ENCODE measurements at regions not wholly inside any gene's neighbourhood (a gene's known extent, or its start where the extent isn't known, plus 50 kb on each side); places are given as distances from the start of the nearest gene placed in this dataset.
"Not testable (repeated sequence)": the region's sequence is repeated elsewhere in the genome, so short reads cannot be mapped to it uniquely, and the experiment has no call there.

DNA sequence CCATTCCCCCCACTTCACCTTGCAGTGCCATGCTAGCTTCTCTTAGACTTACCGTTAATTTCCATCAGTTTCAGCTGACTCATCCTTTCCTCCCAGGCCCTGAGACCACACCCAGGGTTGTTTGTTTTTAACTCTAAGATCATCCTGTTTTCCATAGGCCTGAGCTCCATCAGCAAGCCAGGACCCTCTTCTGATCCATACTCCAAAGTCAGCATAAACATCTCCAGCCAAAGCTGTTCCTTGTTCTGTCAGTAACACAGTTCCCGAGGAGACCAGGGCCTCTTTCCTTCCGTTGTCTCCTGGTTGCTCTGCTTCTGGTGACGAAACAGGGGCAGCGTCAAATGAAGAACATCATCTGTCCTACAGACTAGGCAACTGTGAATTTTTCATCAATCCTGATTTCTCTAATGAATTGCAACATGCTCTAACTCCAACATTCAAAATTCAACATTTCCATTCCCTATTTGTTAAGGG, 83.8 kb upstream of the HNF1B start:
- no peak for DNase-seq (ENCODE audit: low spot score)

DNA sequence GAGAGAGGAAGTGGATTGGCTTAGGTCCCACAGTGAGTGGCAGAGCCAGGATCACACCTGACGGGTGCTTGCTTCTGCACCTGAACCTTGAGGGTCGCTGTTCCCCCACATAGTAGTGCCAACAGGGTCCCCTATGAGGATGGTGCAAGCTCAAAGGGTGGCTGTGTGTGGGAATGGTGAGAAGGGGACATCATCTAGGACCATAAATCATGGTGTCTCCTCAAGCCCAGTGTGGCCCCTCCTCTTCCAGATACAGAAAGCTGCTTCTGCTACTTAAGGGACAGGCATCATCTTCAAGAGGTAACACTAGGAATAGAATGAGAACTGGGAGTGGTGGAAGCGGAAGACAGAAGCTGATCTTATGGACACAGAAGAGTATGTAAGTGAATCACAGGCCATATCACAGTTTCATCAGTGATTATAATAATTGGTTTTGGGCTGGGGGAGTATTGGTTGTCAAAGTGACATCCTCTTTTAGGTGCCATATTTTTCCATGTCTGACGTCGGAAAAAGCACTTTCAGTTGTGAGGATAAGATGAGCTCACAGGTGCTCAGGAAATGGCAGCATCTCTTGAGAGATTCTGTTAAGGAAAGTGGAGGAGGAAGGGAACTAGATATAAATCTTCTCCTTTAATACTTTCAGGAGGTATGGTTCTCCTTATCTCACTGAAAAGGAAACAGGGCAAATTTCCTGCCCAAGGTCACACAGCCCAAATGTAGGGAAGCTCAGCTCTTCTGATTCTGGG, 83.2 kb upstream of the HNF1B start:
- no peak for DNase-seq (ENCODE audit: low spot score)

DNA sequence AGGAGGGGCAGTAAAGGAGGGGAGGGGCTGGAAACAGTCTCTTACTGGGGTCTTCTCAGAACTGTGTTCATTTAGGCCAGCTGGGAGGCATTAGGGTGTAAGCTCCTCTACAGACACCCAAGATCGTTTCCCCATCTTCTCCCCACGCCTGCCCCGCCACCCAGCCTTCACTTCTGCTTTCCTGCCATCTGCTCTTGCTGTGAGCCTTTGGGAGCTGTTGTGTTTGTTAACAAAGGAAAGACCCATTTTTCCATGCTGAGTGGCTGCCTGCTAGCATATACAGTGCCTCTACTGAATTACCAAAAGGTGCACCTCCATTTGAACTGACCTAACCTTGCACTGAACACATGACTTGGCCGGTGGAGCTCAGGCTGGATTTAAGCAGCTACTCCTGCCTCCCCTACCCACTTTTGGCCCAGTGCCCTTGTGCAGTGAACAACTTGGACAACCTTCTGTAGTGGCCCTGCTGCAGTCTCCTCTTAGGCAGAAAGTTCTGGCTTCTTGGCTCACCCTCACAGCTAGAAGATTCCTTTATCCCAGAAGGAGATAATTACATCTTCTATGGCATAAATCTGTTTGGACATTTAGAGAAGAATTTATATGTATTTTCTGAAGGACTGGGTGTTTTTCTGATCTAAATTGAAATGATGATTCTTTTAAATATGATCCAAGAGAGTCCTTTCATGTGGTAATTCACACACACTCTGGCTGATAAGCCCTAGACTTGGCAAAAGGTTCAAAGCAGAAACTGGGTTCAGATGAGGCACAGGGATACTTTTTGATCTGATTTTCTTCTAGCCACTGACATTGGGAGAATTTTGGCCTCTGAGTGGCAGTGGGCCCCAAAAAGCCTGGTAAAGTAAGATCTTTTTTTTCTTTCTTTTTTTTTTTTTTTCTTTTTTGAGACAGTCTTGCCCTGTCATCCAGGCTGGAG, 81.9 kb upstream of the HNF1B start:
- no peak for DNase-seq (ENCODE audit: low spot score)

DNA sequence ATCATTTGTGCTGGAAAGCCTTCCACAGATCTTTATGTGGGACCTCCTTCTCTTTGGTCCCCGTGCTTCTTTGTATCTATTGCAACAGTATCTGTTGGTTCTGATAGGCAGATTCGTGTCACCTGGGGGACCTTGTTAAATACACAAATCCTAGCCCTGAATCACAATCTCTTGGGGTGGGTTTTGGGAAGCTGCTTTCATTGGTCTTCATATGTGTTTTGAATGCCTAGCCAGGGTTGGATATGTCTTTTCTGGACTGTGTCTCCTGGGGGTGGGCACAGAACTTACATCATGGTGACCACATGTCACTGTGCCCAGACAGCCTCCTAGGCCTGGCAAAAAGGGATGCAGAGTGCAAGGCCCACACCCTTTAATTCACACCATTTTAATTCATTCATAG, 81.0 kb upstream of the HNF1B start:
- DNase-seq (ENCODE audit: low spot score) = no peak

DNA sequence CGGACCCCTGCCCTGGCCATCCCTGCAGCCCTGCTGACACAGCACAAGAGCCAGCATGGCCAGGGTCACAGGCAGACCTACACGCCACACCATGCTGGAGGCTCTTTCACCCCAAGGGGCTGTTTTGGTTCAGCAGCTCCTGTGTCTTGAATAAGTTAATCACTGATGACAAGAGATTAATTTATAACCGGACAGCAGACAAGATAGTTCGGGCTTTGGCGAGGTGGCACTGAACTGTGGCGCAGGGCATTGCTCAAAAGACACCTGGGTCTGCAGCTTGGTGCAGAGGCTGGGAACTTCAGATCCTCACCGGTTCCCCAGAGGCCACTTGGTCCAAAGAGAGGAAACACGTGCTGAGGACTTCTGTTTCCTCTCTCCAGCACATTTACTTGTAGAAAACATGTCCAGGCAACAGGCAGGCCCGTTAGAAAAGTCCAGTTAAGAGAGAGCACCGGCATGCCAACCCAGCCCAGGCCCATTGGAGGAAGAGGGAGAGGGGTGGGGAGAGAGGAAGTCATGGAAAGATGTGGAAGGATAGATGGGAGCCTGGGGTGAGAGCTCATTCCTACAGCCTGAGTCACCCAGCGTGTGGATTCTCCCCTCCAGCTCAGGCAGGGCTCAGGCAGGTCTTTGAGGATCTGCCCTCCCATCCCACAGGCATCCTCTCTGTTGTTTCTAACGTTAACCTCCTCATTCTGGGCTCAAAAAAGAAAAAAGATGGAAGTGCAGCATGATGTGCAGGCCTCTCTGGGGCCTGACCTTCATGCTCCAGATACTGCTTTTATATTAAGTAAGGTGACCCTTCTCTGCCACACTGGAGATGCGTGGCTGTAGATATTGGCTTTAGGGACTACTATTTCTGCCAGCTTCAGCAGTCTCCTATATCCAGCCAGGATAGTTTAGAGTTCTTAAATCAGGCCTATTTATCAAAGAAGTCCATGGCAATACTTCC, 80.0 kb upstream of the HNF1B start:
- DNase-seq (ENCODE audit: low spot score) = no peak

DNA sequence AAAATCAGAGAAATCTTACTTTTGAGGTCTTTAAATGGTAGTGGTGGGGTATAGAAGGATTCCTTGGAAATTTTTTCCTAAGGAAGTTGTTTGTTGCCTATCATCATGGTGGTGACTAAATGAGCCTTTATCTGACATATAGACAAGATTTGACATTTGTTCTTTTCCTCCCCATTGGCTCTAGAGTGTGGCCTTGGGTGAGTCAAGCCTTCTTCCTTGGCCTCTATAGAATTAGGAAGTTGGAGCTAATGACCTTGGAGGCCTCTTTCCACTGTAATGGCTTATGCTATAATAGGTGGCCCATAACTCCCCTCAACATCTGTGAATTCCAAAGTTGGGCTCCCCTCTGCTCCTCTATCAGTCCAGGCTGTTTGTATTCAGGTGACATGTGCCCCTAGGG, 79.1 kb upstream of the HNF1B start:
- DNase-seq (ENCODE audit: low spot score) = no peak

DNA sequence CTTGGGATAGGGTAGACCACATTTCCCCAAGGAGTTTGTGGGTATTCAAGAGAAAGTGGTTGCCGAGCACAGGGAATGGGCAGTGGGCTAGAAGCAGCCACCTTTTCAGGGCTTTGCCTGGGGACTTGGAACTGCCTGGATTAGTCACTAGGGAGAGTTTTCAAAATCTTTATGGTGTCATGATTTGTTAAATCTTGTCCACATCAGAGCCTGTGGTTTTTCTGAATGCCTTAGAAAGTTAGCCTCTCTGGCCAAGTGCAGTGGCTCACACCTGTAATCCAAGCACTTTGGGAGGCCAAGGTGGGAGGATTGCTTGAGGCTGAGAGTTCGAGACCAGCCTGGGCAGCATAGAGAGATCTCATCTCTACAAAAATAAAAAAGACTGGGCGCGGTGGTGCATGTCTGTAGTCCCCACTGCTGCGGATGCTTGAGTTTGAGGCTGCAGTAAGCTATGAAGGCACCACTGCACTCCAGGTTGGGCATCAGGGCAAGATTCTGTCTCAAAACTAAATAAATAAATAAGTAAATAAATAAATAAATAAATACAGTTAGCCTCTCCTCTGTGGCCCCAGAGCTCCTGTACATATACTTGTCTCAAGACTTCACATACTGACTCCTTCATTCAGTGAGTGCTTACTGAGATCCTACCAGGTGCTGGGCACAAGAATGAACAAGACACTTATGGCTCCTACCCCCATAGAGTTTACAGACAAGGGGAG, 76.3 kb upstream of the HNF1B start:
- no peak for DNase-seq (ENCODE audit: low spot score)

DNA sequence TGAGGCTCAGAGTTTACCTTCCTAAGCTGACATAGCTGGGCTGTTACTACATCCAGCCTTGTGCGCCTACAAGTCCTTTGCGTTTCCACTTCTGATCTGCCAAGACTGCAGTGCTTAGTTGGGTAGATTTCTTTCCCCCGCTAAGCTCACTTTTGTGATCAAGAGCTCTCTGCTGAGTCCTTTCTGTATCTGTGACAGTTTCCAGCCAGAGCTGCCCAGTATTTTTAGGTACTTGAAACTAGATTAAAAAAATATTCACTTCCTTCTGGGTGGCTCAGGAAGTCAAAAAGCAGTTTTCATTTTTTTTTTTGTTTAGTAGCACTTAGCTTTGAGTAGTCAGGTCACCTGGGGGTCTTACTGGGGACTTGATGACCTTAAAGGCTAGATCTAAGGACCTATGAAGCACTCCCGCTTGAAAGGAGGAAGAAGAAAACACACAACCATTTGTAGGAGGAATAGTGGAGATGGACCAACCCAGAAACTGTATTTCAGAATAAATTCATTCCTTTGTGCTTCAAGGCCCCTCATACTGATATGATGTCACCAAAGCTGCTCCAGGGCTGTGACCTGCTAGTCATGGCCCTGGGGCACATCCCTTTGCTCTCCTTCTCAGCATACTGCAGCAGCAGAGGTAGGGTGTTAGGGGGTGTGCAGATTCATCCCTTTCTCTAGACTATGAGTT, 75.6 kb upstream of the HNF1B start:
- DNase-seq (ENCODE audit: low spot score) = no peak

DNA sequence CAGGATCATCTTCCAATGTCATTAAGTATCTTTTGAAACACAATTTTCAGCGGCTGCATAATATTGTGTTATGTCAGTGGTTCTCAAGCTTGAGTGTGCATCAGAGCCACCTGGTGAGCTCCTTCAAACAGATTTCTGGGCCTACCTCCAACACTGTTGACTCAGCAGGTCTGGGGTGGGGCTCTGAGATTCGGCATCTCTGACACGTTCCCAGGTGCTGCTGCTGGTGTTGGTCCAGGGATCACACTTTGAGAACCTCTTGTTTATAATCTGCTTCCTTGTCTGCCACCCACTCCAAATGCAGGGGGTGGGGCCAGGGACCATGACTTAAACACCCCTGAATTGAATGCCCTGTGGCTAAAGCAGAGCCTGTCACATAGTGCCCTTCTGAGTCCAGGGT, 73.8 kb upstream of the HNF1B start:
- DNase-seq (ENCODE audit: low spot score) = no peak

DNA sequence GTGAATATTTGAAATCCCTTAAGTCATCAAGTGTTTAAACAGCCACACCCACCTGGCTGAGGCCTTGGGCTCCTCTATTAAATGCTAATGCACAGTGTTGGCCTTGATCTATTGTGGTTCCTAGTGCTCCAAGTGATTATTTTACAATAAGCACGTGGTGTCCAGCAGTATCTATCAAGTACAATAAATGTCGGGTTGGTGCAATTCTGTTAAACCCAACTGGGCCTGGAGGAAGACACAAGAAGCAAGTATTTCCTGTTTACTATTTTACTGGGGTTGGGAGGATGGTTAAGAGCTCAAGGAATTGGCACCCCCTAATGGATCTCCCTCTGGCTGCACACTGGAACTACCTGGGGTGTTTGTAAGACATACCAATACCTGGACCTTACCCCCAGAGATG, 72.1 kb upstream of the HNF1B start:
- DNase-seq (ENCODE audit: low spot score) = no peak

DNA sequence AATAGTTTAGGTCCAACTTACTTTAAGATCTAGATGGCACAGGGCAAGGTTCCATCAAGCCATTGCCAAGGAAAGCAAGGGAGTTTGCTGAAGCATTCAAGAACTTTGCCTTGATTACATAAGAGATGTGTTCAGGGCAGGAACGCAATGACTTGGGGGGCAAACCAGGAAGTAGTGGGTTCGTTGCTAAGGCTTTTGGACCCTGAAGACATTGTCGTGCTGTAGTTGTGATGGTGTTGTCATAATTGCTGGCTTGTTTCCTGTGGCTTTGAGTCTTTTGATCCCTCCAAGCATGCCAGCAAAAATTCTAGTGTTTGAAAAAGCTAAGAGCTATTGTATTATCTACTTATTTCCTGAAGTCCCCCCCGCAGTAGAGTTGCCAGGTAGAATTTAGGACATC, 70.7 kb upstream of the HNF1B start:
- DNase-seq (ENCODE audit: low spot score) = no peak

DNA sequence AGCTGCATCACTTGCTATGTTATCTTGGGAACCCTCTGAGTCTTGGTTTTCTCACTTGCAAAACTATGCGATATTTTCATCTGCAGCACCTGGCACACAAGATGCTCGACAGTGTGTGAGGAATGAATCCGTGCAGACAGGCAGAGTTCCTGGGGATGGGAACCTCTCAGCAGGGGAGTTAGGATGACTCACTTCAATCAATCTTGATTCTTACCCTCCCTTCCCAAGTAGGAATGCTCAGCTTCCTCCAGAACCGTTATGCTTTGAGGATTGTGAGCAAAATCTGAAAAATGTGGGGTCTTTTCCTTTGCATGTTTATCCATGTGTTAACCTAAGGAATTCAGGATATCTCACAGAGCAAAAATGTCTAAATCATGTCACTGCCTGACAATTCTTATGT, 68.9 kb upstream of the HNF1B start:
- no peak for DNase-seq (ENCODE audit: low spot score)

DNA sequence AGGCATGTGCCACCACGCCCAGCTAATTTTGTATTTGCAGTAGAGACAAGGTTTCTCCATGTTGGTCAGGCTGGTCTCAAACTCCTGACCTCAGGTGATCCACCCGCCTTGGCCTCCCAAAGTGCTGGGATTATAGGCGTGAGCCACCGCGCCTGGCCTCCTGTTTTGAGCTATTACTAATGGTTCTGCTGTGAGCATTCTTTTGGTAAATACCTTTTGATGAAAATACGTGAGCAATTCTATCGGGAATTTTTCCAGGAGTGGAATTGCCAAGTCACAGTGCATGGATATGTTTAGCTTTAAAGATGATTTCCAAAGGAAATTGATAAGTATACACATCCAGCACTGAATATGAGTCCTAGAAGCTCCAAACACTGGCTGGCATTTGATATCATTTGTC, 64.0 kb upstream of the HNF1B start:
- DNase-seq (ENCODE audit: low spot score) = not testable (repeated sequence)

DNA sequence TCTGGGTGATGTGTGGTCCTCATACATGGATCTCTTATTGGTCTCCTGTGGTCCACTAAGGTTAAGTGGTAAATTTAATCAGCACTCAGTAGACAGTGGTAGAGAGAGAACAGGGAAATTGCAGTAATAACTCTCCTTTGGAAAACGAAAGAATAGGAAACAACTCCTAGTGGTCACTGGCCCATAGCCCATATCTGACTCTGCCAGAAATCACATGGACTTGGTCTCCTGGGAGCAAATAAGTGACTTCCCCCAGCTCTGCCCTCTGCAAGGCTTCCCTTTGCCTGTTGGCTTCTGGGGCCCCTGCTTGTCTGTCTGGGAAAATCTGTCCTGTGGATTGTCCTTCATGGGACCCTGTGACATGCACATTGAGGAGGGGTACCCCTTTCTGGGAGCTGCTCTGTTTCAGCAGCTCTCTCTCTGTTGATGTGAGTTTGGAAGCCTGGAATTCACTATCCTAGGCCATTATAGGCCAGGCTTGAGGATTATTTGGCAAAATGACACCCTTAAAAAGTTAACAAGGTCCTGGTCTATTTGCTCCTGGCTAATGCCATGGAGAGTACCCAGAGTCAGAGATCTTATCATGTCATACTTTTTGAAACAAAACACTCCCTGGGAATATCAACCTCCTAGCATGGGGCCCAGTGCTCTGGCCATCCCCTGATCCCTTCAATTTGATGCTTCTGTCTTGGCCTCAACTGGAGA, 58.0 kb upstream of the HNF1B start:
- no peak for DNase-seq (ENCODE audit: low spot score)

DNA sequence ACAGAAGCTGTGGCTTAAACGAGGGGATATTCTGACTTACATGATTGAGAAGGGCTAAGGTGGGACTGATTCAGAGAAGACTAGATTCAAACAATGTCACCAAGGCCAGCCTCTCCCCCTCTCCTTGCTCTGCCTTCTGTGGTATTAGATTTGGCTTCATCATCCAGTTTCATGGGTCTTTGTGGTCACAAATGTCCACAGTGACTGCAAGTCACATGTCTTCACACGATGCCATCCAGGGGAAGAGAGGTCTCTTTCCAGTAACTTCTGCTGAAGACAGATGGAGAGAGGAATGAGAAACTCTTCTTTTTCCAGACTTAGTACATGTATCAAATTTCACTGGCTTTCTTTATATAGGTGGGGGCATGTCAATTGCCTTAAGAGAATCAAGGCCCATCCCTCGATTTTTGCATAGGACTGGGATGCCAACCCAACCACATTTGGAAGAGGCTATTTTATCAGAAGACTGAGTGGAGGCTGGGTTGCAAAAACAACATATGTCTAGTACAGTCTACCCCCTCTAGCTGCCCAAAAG, 57.3 kb upstream of the HNF1B start:
- DNase-seq (ENCODE audit: low spot score) = no peak

DNA sequence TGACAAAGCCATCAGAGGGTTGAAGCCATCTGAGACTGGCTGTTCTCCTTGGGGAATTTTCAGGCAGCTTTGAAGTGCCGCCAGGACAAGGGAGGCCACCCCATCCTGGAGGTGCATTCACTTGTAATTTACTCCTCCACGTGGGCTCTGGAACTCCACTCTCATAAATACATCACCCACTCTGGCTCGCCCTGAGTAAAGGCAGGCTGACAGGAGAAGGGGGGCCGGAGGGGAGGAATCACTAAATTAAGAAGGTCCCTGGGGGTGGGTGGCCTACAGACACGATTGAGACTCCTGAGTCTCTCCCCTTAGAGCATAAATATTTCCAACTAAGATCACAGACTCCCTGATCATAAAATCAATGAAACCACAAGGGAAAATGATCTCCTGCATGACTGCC, 56.3 kb upstream of the HNF1B start:
- DNase-seq (ENCODE audit: low spot score) = no peak

DNA sequence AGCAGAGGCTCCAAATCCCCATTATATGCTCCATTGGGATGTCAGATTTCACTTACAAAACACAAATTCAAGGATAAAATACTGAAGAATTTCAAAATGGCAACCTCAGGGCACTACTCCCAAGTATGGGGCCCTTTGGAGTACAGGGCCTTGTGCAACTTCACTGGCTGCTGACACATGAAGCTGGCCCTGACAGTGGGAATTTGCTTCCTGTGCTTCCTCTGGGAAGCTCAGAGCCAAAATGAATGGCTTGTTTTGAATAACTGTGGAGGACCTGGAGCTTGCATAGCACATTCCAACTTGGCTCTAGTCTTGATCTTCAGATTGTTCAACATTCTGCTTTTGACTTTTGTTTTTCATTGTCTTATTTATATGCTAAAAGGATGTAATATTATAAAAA, 52.3 kb upstream of the HNF1B start:
- no peak for DNase-seq (ENCODE audit: low spot score)

DNA sequence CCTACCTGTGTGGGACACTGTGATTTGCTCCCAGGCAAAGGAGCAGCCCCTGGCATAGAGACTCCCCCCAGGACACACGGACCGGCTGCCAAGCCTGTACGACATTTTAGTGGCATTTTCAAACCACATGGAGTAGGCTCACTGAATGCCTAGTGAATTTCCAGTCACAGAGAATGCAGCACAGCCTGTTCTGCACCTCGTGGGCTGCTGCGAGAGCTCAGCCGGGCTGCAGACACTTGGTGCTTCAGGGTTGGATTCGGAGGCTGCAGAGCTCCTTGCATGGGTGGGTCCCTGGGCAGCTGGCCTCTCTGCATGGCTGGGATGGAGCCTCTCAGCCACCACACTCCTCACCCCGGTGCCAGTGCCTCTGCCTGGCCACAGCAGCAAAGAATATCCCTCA, 51.2 kb upstream of the HNF1B start:
- peak; percentile 45 for DNase-seq (ENCODE audit: low spot score)
